SW480 (cell line): ENCODE measurements at regions not wholly inside any gene's neighbourhood (a gene's known extent, or its start where the extent isn't known, plus 50 kb on each side); places are given as distances from the start of the nearest gene placed in this dataset.
"Not testable (repeated sequence)": the region's sequence is repeated elsewhere in the genome, so short reads cannot be mapped to it uniquely, and the experiment has no call there.

Experiments used
- DNase-seq: peaks from one replicate; pipeline ENCODE4 v3.0.0-alpha.2; 2016; ENCODE audit warnings: low spot score

GRCh38 chr4:12932203-12932788, 551.8 kb downstream of the RAB28 start:
- no peak for DNase-seq

DNA sequence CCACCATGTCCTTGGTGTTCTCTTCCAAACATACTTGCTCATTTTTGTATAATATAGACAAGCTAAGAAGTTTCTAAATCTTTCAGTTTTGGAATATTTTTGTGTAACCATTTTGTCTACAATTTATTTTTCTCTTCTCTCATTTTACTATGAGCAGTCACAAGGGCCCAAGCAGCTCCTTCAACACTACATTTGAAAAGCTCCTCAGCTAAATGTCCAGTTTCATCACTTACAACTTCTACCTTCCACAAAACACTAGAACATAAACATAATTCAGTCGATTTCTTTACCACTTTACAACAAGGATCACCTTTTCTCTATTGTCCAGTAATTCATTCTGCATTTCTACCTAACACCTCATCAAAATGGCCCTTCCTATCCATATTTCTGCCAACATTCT, 554.4 kb downstream of the RAB28 start:
- DNase-seq: no peak

DNA sequence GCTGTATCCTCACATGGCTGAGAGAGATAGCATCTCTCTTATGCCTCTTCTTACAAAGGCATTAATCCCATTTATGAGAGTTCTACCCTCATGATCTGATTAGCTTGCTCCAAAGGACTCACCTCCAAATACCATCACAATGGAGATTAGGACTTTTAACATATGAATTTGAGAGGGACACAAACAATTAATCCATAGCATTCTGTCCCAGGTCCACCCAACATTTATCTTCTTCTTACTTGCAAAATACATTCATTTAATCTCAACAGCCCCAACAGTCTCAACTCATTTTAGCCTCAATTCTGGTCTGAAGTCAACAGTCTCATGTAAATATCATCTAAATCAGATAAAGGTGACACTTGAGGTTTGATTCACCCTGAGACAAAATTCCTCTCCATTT, 555.4 kb downstream of the RAB28 start:
- no peak for DNase-seq

- no peak for DNase-seq
These were observed 557.7 kb downstream of the RAB28 start for GRCh38 chr4:12926189-12927066.

GRCh38 chr4:12924728-12925320, 559.3 kb downstream of the RAB28 start:
- no peak for DNase-seq

GRCh38 chr4:12924253-12924652, 559.9 kb downstream of the RAB28 start:
- DNase-seq: no peak

GRCh38 chr4:12912896-12913418, 571.2 kb downstream of the RAB28 start:
- DNase-seq: no peak

GRCh38 chr4:12911750-12912358, 572.3 kb downstream of the RAB28 start:
- no peak for DNase-seq

DNA sequence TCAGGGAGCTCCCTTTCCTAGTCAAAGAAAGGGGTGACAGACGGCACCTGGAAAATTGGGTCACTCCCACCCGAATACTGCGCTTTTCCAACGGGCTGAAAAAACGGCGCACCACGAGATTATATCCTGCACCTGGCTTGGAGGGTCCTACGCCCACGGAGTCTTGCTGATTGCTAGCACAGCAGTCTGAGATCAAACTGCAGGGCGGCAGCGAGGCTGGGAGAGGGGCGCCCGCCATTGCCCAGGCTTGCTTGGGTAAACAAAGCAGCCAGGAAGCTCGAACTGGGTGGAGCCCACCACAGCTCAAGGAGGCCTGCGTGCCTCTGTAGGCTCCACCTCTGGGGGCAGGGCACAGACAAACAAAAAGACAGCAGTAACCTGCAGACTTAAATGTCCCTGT, 580.5 kb downstream of the RAB28 start:
- not testable (repeated sequence) for DNase-seq

DNA sequence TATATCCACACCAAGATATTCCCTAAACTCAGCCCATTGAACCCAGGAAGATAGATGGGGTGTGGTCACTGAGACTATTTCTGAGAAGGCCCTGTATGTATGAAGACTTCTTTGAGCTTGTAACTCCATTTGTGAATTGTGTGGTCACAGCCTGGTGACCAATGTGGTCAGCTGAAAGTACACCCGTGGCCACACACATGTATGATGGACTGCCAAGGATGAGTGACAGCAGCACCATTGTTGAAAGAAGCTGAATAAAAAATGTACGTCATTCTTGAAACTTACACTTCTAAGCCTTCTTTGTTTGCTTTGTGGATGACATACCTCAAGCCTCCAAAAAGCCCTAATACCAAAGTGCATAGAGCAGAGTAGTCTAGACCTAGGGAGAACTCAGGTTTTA, 581.4 kb downstream of the RAB28 start:
- peak; percentile 7 for DNase-seq

DNA sequence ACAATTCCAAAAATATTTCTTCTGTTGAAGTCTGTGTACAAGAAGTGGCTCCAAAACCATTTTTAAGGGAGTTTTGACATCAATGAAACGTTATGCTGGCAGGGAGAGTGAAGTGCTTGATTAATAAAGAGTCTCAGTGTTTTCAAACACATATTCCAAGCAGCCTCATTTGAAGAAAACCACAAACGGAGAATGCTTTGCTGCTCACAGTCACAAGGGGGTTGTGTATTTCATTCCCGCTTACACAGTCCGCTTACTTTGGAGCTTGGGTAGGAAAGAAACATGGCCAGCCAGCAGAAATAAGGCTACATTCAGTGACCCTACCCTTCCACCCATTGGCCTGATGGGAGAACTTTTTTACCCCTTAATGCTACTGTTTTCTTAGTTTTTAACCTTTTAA, 586.2 kb downstream of the RAB28 start:
- no peak for DNase-seq

- DNase-seq: no peak
These were observed 590.1 kb downstream of the RAB28 start for GRCh38 chr4:12894062-12894461.

DNA sequence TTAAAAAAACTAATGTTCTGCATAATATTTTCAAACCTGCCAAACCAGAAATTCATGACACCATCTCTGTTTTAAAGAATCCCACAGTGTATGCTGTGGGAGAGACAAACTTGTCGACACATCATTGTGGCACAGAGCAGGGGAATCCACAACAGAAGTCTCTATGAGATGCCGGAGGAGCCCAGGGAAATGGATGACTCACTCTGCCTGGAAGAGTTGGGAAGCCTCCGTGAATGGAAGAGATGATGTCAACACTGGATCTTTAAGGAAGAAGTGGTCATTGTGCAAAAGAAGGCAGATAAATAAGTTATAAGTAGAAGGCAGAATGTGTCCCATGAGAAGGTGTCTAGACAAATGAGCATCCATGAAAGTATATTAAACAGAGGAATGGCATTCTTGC, 595.1 kb downstream of the RAB28 start:
- no peak for DNase-seq

- no peak for DNase-seq
These were observed 599.0 kb downstream of the RAB28 start for GRCh38 chr4:12884846-12885796.

GRCh38 chr4:12881945-12882584, 602.1 kb downstream of the RAB28 start:
- DNase-seq: no peak

DNA sequence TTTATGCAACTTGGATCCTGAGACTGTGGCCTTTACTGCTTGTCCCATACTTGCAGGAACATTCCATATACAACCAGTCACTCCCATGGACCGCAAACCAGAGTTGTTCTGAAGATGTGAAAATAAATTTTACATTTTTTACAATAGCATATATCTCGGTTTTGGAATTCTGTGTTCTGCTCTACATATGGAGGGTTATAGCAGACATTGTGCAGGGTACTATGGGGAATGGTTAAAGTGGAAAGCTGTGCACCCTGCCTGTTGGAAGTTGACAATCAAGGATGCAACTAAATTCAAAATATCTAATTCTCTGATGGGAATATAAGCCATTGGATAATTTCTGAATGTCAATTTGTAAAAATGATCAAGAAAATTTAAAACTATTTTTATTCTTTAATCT, 603.3 kb downstream of the RAB28 start:
- DNase-seq: no peak

GRCh38 chr4:12879496-12879895, 604.6 kb downstream of the RAB28 start:
- DNase-seq: no peak

- no peak for DNase-seq
These were observed 608.4 kb downstream of the RAB28 start for GRCh38 chr4:12875640-12876243.

DNA sequence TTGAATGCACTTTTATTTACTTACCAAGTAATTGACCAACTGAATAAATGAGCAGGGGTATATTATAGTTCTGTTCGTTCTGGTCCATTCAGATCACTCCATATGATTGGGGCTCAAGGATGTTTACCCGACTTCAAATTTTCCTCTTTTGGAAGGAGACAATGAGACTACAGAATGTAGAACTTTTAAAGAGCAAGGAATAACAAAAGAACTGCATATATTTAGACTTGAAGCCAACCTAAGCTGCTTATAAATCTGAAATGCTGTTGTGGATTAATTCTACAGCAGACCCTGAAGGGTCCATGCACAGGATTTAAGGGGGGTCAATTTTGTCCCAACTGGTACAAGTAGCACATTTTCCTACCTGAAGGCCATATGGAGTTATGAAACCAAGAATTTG, 610.8 kb downstream of the RAB28 start:
- DNase-seq: no peak

- DNase-seq: no peak
These were observed 622.7 kb downstream of the RAB28 start for GRCh38 chr4:12861422-12861821.
